ENCODE measurements at regions not wholly inside any gene's neighbourhood (a gene's known extent, or its start where the extent isn't known, plus 50 kb on each side); places are given as distances from the start of the nearest gene placed in this dataset.

DNA sequence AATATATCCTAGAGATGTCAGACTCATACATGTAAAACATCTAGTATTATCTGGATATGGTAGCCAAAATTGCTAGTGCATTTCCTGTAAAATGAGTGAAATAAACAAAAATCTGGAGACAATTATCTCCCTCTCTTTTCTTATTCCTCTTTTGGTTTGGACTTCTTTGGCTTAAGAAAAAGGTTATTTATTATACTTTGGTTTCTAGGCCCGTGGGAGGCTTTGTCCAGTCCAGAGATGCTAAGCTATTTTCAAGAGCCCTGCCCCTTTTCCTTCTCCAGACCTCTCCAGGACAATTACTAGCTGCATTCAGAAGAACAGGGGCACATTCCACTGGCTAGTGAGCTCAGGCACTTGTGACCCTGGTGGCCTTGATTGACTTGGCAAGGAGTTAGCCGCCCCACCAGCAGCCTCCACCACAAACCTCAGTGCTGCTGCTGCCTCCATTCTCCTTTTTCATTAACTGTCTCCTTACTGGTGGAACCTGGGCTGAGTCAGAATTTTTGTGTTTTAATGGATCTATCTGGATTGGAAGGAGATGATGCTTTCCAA is 747.3 kb upstream of the TENM4 start:
- TF ChIP-seq, protein P1, sequence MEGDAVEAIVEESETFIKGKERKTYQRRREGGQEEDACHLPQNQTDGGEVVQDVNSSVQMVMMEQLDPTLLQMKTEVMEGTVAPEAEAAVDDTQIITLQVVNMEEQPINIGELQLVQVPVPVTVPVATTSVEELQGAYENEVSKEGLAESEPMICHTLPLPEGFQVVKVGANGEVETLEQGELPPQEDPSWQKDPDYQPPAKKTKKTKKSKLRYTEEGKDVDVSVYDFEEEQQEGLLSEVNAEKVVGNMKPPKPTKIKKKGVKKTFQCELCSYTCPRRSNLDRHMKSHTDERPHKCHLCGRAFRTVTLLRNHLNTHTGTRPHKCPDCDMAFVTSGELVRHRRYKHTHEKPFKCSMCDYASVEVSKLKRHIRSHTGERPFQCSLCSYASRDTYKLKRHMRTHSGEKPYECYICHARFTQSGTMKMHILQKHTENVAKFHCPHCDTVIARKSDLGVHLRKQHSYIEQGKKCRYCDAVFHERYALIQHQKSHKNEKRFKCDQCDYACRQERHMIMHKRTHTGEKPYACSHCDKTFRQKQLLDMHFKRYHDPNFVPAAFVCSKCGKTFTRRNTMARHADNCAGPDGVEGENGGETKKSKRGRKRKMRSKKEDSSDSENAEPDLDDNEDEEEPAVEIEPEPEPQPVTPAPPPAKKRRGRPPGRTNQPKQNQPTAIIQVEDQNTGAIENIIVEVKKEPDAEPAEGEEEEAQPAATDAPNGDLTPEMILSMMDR (IDR thresholded peaks at IDR 0.05), result no peak
- no peak for TF ChIP-seq EZH2 (IDR thresholded peaks at IDR 0.05)

All from neural progenitor cell (in vitro differentiated cells).